VCaP (cell line): ENCODE measurements at regions not wholly inside any gene's neighbourhood (a gene's known extent, or its start where the extent isn't known, plus 50 kb on each side); places are given as distances from the start of the nearest gene placed in this dataset.
"Not testable (repeated sequence)": the region's sequence is repeated elsewhere in the genome, so short reads cannot be mapped to it uniquely, and the experiment has no call there.

Source experiments
- H3K27ac ChIP-seq: fragments of 450-650 bp; 2 replicates; pipeline ENCODE4 v1.5.1; 2017
- TF ChIP-seq, protein P1 (sequence below): fragments of 450-650 bp; conservative IDR thresholded peaks from 2 replicates; pipeline ENCODE4 v1.5.1; 2017; ENCODE audit warnings: mild to moderate bottlenecking, moderate library complexity

GRCh38 chr20:43388268-43389002 is 69.3 kb upstream of the SRSF6 start:
- TF ChIP-seq, protein P1, sequence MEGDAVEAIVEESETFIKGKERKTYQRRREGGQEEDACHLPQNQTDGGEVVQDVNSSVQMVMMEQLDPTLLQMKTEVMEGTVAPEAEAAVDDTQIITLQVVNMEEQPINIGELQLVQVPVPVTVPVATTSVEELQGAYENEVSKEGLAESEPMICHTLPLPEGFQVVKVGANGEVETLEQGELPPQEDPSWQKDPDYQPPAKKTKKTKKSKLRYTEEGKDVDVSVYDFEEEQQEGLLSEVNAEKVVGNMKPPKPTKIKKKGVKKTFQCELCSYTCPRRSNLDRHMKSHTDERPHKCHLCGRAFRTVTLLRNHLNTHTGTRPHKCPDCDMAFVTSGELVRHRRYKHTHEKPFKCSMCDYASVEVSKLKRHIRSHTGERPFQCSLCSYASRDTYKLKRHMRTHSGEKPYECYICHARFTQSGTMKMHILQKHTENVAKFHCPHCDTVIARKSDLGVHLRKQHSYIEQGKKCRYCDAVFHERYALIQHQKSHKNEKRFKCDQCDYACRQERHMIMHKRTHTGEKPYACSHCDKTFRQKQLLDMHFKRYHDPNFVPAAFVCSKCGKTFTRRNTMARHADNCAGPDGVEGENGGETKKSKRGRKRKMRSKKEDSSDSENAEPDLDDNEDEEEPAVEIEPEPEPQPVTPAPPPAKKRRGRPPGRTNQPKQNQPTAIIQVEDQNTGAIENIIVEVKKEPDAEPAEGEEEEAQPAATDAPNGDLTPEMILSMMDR, result no peak
- H3K27ac ChIP-seq, result no peak overlapping the region

DNA sequence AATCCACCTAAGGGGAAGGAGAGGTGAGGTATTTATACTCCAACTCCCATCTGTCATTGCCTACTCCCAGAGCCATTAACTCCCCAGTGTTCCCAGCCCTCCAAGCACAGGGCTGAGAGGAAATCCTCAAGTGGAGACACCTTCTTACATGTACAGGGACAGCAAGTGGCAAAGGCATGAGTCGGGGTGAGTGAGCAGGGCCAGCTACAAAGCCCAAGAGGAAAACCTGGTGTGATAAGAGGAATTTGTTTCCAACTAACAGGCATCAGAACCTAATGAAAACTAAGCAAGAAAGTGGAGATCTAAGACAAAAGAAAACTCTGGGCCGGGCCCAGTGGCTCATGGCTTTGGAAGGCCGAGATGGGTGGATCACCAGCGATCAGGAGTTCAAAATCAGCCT is 70.0 kb upstream of the SRSF6 start:
- TF ChIP-seq, protein P1, result no peak
- H3K27ac ChIP-seq, result no peak overlapping the region

DNA sequence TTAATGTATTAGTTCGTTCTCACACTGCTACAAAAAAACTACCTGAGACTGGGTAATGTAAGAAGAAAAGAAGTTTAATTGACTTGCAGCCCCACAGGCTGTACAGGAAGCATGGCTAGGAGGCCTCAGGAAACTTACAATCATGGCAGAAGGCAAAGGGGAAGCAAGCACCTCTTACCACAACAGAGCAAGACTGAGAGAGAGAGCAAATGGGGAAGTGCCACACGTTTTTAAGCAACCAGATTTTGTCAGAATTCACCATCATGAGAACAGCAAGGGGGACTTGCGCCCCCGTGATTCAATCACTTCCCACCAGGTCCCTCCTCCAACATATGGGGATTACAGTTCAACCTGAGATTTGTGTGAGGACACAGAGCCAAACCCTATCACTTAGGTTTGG is 70.8 kb upstream of the SRSF6 start:
- H3K27ac ChIP-seq, result no peak overlapping the region

DNA sequence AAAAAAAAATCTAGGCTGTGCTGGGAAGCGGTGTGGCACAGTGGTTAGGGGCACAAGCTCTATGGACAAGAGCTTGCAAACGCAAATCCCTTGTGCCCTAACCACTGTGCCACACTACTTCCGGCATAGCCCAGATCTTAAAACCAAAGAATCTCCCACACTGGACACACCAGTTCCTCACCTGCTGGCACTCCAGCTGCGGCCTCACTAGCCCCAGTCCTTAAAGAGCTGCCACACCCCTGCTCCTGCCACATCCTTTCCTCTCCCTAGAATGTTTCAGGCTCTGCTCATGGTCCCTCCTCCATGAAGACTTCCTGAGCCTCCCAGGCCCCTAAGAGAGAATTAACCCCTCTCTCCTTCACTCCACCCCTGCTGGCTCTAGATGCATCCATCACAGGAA is 71.8 kb upstream of the SRSF6 start:
- TF ChIP-seq, protein P1, result no peak
- no peak overlapping the region for H3K27ac ChIP-seq

More for the DNA sequence above, 70.8 kb upstream of the SRSF6 start:
- TF ChIP-seq, protein P1, result no peak

- H3K27ac ChIP-seq, result no peak overlapping the region
- TF ChIP-seq, protein P1, result no peak
Measured at GRCh38 chr20:43384101-43384940, 73.4 kb upstream of the SRSF6 start.

DNA sequence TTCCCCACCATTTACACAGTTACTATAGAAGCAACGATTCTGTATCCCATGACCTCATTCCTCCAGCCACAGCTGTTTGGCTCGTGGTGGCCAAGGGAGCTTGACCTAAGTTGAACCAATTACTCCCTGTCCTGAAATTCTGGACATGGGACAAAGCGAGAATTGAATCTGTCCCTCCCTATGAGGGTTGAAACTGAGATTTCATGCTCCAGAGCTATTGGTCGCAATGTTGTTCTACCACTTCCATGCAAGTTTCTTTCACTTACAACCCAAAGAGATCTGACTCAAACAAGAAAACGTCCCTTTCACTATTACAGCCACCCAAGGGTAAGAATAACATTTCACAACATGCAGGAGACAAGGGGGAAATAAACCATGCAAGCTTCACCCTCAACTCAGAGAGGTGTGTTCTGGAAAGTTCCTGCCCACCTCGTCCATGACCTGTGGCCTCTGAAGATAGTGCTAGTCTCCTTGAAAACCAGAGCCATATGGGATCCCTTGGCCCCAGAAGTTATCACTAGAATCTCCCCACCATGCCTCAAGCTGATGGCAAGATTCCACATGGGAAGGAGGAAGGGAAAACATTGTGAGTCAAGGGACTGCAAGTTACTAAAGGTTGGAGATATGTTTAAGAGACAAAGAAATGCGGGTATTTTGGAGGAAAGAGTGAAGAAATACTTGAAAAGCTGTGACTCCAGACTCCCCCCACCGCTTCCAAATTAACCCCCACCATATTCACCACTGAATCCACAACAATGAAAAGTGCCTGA is 74.5 kb upstream of the SRSF6 start:
- no peak overlapping the region for H3K27ac ChIP-seq
- TF ChIP-seq, protein P1, result no peak

DNA sequence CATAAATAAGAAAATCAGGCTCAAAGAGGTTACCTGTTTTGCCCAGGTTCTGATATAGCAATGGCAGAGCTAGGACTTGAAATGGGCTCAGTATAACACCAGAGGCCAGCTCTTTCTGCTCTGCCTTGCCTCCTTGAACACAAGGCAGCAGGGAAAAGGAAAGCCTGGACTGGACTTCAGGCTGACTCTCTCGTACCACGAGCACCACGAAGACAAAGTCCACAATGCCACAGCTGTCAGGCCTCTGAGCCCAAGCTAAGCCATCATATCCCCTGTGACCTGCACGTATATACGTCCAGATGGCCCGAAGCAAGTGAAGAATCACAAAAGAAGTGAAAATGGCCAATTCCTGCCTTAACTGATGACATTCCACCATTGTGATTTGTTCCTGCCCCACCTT is 75.6 kb upstream of the SRSF6 start:
- not testable (repeated sequence) for H3K27ac ChIP-seq

- not testable (repeated sequence) for H3K27ac ChIP-seq
Measured at GRCh38 chr20:43381533-43381932, 76.2 kb upstream of the SRSF6 start.
